GM18870 (cell line): ENCODE measurements at regions not wholly inside any gene's neighbourhood (a gene's known extent, or its start where the extent isn't known, plus 50 kb on each side); places are given as distances from the start of the nearest gene placed in this dataset.

Source experiments
- ATAC-seq: cut with Tn5 transposase; IDR thresholded peaks from one replicate; pipeline ENCODE4 v1.9.1; 2021; ENCODE audit warnings: moderate library complexity; ENCODE audit not compliant: unreplicated experiment

DNA sequence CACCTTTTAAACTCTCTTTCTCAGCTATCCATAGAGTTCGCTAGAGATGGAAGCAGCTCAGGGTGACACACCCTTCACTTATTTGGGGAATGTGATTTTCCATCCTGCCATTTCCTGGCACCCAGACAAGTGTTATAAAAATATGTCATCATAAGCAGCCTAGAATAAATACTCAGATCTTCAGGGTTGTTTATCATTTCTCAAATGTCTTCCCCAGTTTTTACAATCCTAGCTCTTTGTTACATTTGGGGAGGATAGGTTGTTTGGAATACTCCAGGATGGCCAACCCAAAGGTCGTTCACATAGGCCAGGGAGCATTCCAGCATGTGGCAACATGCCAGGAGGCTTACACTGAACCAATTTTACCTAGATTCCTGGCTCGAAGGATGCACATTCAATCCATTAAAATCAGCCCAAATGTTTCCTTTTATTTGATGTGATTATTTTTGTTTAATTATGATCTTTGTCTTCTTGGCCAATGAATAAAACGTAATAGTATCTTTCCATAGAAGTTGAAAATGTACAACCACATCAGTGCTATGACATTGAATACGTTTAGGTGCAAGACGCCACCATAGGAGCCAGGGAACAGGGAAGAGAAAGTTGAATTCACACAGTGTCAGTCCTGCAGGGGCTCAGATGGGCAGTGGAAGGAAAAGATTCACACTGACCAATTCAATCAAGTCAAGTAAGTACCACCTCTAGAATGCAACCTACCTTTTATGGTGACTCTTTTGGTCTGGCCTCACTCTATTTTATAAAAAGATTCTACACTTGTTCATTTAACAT is 537.7 kb upstream of the MDFIC2 start:
- ATAC-seq: no peak

DNA sequence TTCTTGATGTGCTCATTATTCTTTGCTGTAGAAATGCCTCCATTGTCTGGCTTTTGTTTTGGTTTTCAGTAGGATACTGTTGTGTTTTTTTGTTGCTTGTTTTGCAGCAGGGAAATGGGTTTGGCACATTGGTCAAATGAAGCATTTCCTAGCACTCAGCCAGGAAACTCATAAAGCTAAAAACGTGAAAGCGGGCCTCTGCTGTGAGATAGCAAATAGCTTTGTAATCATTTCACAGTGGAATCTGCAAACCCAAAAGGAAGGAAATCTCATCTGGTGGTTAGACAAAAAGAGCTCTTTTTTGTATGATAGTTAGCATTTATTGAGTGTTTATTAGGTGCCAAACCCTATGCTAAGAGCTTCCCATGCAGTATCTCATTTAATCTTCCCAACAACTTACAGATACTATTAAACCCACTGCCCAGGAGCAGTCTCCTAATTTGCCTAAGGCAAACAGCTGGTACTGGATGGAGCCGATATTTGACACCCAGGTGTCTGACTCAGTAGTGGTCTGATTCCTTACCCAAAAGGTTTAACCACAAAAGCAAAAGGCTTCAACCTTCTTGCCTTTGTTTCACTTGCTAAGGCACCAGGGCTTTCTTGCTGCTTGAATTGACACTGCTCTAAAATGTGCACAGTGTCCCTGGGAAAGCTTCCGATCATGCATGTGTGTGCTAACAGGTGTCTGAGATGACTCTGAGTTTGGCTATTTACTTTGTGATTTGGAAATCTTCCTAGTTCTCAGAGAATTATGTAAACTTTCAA is 527.9 kb upstream of the MDFIC2 start:
- no peak for ATAC-seq

DNA sequence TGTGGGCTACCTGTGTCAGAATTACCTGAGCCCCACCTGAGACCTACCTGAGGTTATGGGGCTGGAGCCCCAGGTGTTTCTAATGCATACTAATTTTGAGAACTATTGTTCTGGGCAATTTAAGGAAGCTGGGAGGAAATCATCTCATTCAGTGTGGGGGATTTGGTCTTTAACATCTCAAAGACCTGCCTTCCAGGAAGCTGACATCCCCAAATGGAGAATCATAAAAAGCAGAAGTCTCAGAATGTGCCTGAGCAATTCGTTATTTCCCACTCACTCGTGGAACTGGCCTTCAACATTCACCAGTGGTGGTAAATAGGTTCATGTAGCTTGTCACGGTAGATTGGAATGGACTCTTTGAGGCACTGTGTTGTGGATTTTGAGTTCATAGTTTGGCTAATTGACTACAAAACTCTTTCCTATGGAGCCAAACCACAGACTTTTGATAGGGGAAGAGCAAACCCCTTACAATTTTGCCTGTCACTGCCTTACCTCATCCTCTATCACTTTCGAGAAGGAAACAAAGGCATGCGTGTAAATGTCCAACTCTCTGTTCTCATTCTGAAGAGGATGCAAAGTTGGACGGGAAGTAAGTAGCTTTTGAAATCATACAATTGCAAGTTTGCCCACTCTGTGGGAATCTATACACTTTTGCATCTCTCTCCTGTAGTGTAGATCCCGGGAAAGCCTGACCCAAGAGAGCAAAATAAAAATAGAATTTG is 521.0 kb upstream of the MDFIC2 start:
- ATAC-seq: no peak

DNA sequence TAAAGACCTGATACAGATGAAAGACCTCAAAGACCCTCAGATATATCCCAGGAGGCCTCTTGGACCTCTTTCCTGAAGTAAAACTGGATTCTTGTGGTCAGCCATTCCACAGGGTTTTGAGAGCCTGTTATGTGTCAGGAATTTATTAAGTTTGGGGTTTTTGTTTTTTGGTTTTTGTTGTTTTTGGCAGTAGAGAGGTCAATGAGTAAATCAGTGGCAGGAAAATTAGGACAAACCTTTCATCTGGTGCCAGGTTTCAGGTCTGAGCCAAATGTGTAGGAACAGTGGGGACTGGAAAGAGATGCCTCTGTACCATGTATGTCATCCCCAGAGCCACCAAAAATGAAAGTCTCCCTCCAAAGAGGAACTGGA is 520.4 kb upstream of the MDFIC2 start:
- ATAC-seq: no peak

DNA sequence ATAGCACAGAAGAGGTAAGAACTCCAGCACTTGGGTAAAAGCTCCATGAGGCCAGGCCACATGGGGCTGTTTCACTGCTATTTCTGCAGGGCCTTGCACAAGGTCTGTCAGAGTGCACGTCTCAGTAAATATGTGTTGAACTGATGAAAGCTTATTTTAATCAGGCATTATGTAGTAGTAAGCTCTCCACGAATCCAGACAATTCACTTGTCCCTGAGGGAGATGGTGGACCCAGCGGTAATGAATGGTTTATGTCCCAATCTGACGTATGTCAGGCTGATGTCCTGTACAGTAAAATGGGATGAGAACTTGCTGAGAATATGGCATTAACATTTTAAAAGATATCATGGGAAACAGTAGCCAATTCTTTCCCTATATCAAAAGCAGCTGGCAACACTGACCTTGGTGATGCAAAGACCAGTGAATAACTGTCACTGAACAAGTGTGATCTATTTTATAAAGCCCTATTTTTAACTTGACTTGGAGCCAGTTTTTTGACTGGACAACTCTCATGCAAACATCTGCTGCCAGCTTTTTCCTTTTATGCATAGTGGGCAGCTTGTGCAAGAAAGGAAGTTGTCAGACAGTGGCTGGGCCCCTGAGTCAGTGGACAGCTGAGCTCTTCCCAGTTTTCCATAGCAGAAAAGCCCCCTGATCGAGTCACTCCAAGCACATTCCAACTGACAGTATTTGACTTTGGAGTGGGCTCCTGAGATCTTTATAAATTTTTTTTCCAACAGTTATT is 519.8 kb upstream of the MDFIC2 start:
- no peak for ATAC-seq

DNA sequence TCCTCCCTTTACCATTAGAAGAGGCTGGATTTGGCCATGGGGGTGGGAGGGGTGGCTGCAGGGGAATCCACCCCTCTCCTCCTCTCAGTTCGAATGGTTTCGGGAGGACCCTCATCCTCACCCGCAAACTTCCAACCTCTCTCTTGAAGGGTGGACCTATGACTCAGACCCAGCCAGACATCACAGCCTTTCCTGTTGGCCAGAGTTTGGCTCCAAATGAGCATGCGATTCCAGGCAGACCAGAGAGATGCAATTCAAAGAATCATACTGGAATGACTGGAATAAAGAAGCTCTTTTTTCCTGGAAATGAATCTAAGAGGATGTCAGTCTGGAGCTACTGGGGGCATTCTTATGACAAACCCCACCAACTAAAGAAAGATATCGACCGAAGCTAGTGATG is 516.7 kb upstream of the MDFIC2 start:
- ATAC-seq: no peak

DNA sequence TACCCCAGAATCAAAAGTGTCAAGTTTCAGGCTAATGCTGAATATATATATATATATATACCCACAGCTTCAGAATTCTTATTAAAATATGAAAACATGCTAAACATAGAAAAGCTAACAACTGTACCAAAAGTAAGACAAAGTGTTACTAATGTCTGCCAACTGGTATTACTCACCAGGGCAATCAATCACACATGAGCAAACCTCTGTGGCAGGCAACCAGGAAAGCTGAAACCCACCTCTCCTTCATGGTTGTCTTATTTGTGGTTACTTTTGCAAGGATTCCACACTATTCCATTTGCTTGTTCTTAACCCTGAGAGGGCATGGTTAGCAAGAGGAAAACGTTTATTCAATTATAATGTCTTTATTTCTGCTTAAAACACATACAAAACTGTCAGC is 512.3 kb upstream of the MDFIC2 start:
- ATAC-seq: no peak

DNA sequence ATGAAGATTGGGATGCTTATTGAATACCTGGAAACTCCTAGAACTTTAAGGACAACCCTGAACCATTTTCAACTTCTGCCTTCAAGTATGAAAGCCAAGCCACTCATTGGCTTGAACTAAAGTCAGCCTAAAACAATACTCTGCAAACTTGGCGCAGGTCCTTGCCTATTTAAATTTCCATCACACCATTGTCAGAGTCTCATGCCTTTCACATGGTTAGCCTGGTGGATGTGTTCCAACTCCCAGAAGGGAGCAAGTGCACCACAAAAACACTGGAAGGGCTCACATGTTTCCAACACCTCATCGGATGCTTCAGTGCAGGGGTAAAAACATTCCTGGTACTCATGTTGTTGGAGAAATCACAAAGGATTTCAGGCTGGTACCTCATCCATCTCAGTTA is 511.6 kb upstream of the MDFIC2 start:
- no peak for ATAC-seq

DNA sequence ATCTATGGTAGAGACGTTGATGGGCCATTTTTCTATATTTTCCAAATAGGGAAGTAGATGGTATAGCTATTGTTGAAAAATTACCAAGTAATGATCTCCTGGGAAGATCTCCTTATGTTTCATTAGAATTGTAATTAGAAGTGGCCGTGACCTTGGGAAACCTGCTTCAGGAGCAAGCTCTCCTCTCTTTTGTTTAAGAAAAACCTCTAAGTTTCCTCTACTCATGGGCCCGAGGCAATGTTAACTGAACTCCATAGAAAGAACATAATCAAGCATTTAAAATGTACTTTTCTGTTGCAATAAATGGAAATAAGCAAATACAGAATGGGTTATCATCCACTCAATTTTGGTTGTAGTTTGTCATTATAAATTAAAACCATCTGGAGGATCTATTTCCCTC is 511.2 kb upstream of the MDFIC2 start:
- ATAC-seq: no peak

DNA sequence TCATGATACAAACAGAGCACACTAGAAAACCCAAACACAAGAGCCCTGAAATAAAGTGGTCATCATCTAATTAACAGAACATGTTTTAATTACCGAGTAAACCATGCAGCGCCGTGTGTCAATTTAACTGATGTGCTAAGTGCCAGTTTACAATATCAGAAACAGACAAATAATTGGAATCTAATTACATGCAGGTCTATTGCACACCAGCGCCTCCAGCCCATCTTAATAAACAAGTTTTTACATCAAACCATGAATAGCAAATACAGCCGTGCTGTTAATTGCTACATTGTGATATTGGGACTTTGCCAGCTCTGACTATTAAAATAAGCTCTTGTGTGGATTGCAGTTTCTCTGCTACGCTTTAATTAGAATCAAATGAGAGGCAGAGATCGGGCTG is 510.2 kb upstream of the MDFIC2 start:
- ATAC-seq: no peak

DNA sequence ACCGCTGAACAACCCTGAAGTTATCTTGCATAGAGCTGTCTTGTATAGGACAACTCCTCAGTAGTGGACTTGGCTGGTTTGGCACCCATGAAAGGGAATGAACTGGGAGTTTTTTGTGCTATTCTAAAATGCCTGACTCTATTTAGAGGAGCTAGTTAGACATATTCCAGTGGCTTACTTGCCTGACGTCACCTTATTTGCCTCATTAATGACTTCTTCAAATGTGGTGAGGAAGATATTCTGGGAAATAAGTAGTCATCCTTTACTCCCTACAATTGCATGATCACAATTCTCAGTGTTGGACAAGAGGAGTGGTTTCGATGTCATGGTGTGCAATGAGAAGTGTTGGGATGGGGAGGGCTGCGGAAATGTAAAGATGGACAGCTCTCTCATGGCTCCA is 509.2 kb upstream of the MDFIC2 start:
- no peak for ATAC-seq

DNA sequence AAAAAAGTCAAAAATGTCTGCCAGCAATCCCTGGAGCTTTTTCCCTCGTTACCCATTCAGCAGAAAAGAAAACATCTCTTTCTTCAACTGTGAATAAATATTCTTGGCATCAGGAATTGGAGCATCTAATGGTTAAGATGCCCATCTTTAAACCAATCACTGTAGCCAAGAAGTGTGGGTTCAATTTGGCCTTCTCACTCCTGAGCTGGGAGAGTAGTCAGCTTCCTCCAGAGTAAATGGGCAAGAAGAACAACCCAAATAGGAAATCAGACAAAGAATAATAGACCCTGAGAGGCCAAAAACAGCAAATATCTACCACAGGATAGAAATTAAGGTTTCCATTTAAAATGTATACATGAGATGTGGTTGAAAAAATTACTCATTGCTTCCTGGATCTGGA is 508.0 kb upstream of the MDFIC2 start:
- ATAC-seq: no peak

DNA sequence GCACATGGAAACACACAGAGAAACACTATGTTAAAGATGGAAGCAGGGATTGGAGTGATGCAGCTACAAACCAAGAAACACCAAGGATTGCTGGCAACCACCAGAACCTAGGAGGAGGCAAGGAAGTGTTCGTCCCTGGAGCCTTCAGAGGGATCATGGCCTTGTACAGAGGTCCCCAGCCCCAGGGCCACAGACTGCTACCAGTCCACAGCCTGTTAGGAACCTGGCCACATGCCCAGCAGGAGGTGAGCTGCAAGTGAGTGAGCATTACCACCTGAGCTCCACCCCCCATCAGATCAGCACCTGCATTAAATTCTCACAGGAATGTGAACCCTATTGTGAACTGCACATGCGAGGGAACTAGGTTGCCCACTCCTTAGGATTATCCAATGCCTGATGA is 505.7 kb upstream of the MDFIC2 start:
- no peak for ATAC-seq

DNA sequence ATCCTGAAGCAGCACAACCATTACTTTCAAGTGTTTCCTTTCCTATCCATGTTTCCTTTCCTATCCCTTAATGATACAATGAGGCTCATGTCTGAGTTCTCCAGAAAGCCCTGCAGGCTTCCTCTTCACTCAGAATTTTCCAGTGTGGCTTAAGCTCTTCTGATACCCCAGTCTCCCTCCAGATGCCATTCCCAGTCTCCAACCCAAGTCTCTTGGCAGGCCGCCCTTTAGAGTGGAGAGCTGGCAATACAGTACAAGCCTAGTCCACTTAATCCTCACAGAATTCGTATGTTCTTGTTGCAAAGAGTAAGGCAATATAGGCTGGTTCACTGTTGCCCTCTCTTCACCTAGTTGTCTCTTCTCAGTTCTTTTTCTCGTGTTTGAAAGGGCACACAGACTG is 503.9 kb upstream of the MDFIC2 start:
- no peak for ATAC-seq

DNA sequence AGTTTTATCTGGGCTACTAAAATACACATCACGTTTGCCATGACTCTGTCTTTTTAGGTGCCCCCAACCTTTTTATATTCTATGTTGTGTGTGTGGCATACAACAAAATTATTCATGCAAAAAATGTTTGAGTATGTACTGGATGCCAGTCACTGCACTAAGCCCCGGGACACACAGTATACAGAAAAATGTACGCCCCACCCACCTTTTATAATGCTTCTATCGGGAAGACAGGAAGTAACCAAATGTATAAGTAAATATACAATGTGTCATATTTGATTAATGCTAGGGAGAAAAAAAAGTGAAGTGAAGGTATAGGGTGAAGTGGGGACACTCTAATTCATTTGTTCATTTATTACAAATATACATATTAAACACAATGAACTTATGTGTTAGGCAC is 503.4 kb upstream of the MDFIC2 start:
- ATAC-seq: no peak

DNA sequence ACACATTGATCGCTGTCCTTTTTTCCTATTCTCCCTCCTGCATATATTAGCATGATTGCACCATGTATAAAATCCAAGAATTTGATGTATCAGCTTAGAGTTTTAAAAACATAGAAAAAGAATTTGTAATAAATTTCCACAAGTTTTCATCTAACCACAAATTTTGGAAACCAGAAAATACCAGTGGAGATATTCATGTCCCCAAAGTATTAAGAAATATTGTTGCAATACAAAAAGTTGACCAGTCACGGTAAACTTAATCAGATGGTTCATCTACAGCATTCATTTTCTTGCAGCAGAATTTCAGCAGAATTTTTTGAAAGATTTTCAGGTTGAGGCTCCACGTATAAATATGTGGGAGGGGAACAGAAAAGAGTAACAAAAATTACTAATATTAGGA is 500.9 kb upstream of the MDFIC2 start:
- ATAC-seq: no peak

DNA sequence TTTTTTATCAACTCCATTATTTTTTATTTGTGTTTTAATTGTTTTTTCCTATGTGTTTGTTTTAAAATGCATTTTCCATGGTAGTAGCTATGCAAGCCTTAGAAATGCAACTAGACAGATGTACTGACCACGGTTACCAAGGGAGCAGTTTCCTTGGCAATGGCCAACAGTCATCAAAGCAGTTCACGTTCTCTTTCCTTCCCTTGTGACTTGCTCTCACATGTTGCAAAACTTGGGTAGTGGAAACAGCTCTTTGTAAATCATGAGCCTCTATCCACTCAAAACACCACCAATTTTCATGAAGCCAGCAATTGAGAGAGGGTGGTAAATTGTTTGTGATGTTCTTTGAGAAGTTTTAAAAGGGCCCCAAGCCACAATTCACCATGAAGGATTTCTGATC is 499.4 kb upstream of the MDFIC2 start:
- no peak for ATAC-seq

DNA sequence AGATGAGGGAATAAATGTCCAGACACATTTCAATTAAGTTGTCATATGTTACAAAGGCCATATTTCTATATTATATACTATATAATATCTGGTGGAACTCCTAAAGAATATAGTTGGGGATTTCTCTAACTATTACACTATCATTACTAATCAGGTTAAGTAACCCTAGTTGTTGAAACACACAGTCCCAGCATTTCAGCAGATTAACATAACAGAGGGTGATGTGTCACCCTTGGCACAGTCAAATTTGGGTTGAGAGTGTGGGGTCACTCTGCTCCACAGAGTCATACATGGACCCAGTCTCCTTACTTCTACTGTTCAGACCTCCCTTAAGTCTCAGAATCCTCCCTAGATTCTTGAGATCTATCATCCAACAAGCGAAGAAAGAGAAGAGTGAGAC is 496.4 kb upstream of the MDFIC2 start:
- ATAC-seq: no peak

DNA sequence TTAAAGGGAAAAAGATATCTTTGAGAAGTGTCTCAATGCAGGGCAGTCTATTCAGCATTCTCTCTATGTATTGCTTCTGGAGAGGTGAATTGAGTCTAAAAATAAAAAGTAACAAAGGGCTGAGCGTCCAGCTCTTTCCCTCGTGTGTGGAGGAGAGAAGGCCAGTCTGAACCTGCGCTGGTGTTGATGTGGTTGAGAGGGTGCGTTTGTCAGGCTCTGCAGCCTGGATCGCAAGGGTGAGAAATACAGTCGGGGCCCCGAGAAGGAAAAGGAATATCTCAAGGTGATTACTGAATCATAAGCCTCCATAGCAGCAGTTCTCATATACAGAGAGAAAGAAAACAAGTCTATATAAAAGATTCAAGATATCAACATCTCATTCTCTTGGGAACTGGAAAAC is 494.1 kb upstream of the MDFIC2 start:
- ATAC-seq: no peak

DNA sequence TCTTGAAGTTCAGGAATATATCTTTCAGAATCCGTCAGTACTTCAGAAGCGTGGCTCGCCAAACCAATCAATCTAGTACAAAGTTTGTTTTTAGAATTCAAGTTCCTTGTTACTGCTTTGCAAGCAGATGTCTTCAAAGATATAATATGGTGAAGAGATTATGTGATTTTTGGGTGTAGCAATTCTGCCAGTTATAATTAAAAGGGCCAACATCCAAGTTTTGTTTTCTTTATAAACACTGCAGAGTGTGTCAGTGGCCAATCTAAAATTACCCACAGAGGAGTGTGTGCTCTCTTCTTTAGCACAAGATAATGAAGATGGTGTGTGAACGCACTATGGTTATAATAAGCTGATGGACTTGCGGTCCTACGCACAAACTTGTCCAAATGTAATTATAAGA is 493.6 kb upstream of the MDFIC2 start:
- ATAC-seq: no peak
